K562 (cell line): ENCODE measurements at regions not wholly inside any gene's neighbourhood (a gene's known extent, or its start where the extent isn't known, plus 50 kb on each side); places are given as distances from the start of the nearest gene placed in this dataset.

Source experiments
- ATAC-seq: fragments of 200-7000 bp; cut with Tn5 transposase; 3 replicates; pipeline ENCODE4 v1.9.1; 2020; ENCODE audit warnings: moderate library complexity
- BruUV-seq: library from RNA; stranded (reverse); fragments of 400-500 nt; replicated peaks from 2 replicates; lab custom pipeline; 2021; lab: Mats Ljungman, UMichigan
- CTCF ChIA-PET: fragments of 300-600 bp; formaldehyde crosslinking; extraction: SDS; loops from one replicate; lab custom pipeline; 2021; ENCODE audit warnings: low intra/inter-chr PET ratio; lab: Yijun Ruan, JAX
- POLR2A ChIA-PET: fragments of 300-600, 350-650 bp; sonication (Branson Sonifier 250); formaldehyde crosslinking; extraction: SDS; loops from one replicate; lab custom pipeline; 2021; ENCODE audit warnings: antibody characterized with exemption, inconsistent platforms; lab: Yijun Ruan, JAX
- DNase-seq, 4 experiments: peaks; one replicate each; pipeline versions ENCODE4 v3.0.0 to v3.0.0-alpha.2; 2011 to 2018; ENCODE audit warnings: low spot score in 3 of 4, mixed read lengths in 3 of 4; ENCODE audit errors: extremely low read depth in 1 of 4
- FAIRE-seq: peaks from 2 replicates; lab custom pipeline; 2011; peaks lifted over from hg19 to GRCh38; lab: Jason Lieb, UNC
- H2AFZ ChIP-seq: 2 replicates; pipeline ENCODE4 v1.6.0; 2011; ENCODE audit warnings: low read depth, low read length, control low read depth, inconsistent platforms
- H3K27ac ChIP-seq: fragments of 200-600 bp; 3 replicates; pipeline ENCODE4 v1.8.0; 2011; ENCODE audit warnings: low read depth, mild to moderate bottlenecking, control low read depth, inconsistent platforms, low read length, moderate library complexity, mixed read lengths; ENCODE audit errors: extremely low read depth
- H3K27me3 ChIP-seq, 2 experiments: fragments of 300-600 bp in 1 of 2; 2 replicates in 1 of 2; 3 replicates in 1 of 2; pipeline versions ENCODE4 v1.6.0 to v1.8.0; 2011; ENCODE audit warnings: inconsistent platforms in 2 of 2, low read length in 2 of 2, mild to moderate bottlenecking in 1 of 2, mixed read lengths in 1 of 2, moderate library complexity in 1 of 2; ENCODE audit not compliant: control insufficient read depth in 2 of 2, insufficient read depth in 2 of 2
- H3K36me3 ChIP-seq: fragments of 300-600 bp; 3 replicates; pipeline ENCODE4 v1.8.0; 2011; ENCODE audit warnings: mild to moderate bottlenecking, low read length, inconsistent platforms; ENCODE audit not compliant: control insufficient read depth, insufficient read depth
- H3K4me1 ChIP-seq, 2 experiments: fragments of 200-600 bp in 1 of 2; replicated peaks in 1 of 2; 2 replicates in 1 of 2; 3 replicates in 1 of 2; pipeline versions ENCODE4 v1.5.1 to v1.8.0; 2011; ENCODE audit warnings: inconsistent platforms in 2 of 2, low read length in 2 of 2, mild to moderate bottlenecking in 1 of 2, mixed read lengths in 1 of 2, moderate library complexity in 1 of 2; ENCODE audit not compliant: control insufficient read depth in 2 of 2, insufficient read depth in 2 of 2
- H3K4me2 ChIP-seq: 2 replicates; pipeline ENCODE4 v1.6.1; 2011; ENCODE audit warnings: low read length, control low read depth, inconsistent platforms, mixed read lengths; ENCODE audit not compliant: insufficient read depth
- H3K4me3 ChIP-seq: fragments of 200-600 bp; sonication (generic), shearing (Covaris generic); 2 replicates; pipeline ENCODE4 v1.5.1; 2016; ENCODE audit warnings: control low read depth, inconsistent platforms
- H3K79me2 ChIP-seq: fragments of 200-600 bp; 3 replicates; pipeline ENCODE4 v1.8.0; 2011; ENCODE audit warnings: low read length, inconsistent platforms; ENCODE audit not compliant: control insufficient read depth, insufficient read depth
- H3K9ac ChIP-seq, 2 experiments: 2 replicates each; pipeline versions ENCODE4 v1.6.0 to v1.6.1; 2011; ENCODE audit warnings: low read depth in 2 of 2, low read length in 2 of 2, control low read depth in 1 of 2, inconsistent platforms in 1 of 2, mild to moderate bottlenecking in 1 of 2, mixed read lengths in 1 of 2; ENCODE audit not compliant: insufficient read depth in 1 of 2
- H3K9me1 ChIP-seq: one replicate; pipeline ENCODE4 v1.6.0; 2011; ENCODE audit warnings: inconsistent platforms, mild to moderate bottlenecking, low read length, moderate library complexity; ENCODE audit not compliant: control insufficient read depth, insufficient read depth
- H3K9me3 ChIP-seq: replicated peaks from 2 replicates; pipeline ENCODE4 v1.5.1; 2011; ENCODE audit warnings: low read depth, low read length, inconsistent platforms; ENCODE audit not compliant: control insufficient read depth, insufficient read depth
- H4K20me1 ChIP-seq: replicated peaks from 2 replicates; pipeline ENCODE4 v1.6.1; 2011; ENCODE audit warnings: low read length, inconsistent platforms, mixed read lengths; ENCODE audit not compliant: control insufficient read depth, insufficient read depth
- ADNP ChIP-seq: fragments of 200-800 bp; sonication (Bioruptor generic); IDR thresholded peaks from 2 replicates; pipeline ENCODE4 v1.6.1; 2016; ENCODE audit warnings: missing genetic modification characterization, missing compliant biosample characterization
- ARID1B ChIP-seq: fragments of 450-650 bp; IDR thresholded peaks from 2 replicates; pipeline ENCODE4 v1.6.1; 2016; ENCODE audit warnings: antibody characterized with exemption, mild to moderate bottlenecking, inconsistent platforms
- E2F4 ChIP-seq: sonication (generic); formaldehyde crosslinking; IDR thresholded peaks from 2 replicates; pipeline ENCODE4 v1.8.0; 2022; ENCODE audit warnings: mild to moderate bottlenecking, low read depth, missing genetic modification reagents
- E2F6 ChIP-seq, 2 experiments: IDR thresholded peaks; 2 replicates each; pipeline ENCODE4 v1.6.1; 2011; ENCODE audit warnings: borderline replicate concordance in 1 of 2, control low read depth in 1 of 2, low read depth in 1 of 2, low read length in 1 of 2, mild to moderate bottlenecking in 1 of 2, mixed read lengths in 1 of 2, moderate library complexity in 1 of 2; ENCODE audit not compliant: insufficient read depth in 1 of 2, insufficient read length in 1 of 2, poor library complexity in 1 of 2, severe bottlenecking in 1 of 2; ENCODE audit errors: extremely low read depth in 1 of 2
- ELF1 ChIP-seq: fragments of 200-800 bp; sonication (Bioruptor generic); IDR thresholded peaks from 2 replicates; pipeline ENCODE4 v1.6.1; 2016; ENCODE audit warnings: missing genetic modification characterization, missing compliant biosample characterization
- HIVEP1 ChIP-seq: fragments of 250-450 bp; sonication (Bioruptor Pico); IDR thresholded peaks from 2 replicates; pipeline ENCODE4 v1.4.0; 2020; ENCODE audit warnings: mild to moderate bottlenecking
- PKNOX1 ChIP-seq: fragments of 450-650 bp; IDR thresholded peaks from 2 replicates; pipeline ENCODE4 v1.6.1; 2016
- POLR3G ChIP-seq: IDR thresholded peaks from 2 replicates; pipeline ENCODE4 v1.6.1; 2011; ENCODE audit not compliant: insufficient read length, insufficient replicate concordance; ENCODE audit errors: extremely low read depth
- RERE ChIP-seq: sonication (generic); formaldehyde crosslinking; IDR thresholded peaks from 2 replicates; pipeline ENCODE4 v1.8.0; 2023; ENCODE audit warnings: missing genetic modification reagents, mild to moderate bottlenecking, borderline replicate concordance
- ZNF174 ChIP-seq: fragments of 250-450 bp; sonication (Bioruptor Pico); IDR thresholded peaks from 2 replicates; pipeline ENCODE4 v1.4.0; 2020; ENCODE audit warnings: mild to moderate bottlenecking
- ZNF507 ChIP-seq: conservative IDR thresholded peaks from 2 replicates; pipeline ENCODE4 v1.6.1; 2017; ENCODE audit warnings: missing genetic modification characterization, missing compliant biosample characterization
- ZNF764 ChIP-seq: fragments of 250-450 bp; sonication (Bioruptor Pico); IDR thresholded peaks from 2 replicates; pipeline ENCODE4 v1.4.0; 2020; ENCODE audit warnings: low read depth, mild to moderate bottlenecking, moderate library complexity
- ZZZ3 ChIP-seq: fragments of 450-650 bp; IDR thresholded peaks from 2 replicates; pipeline ENCODE4 v1.6.1; 2016; ENCODE audit warnings: antibody characterized with exemption, mild to moderate bottlenecking, moderate library complexity
- WGBS: fragments of 100-300 bp; shearing (Covaris generic); methylation state at CpG from one replicate; pipeline ENCODE4 v1.1.6; 2016; ENCODE audit warnings: low coverage, mixed read lengths; ENCODE audit not compliant: insufficient coverage; ENCODE audit errors: missing lambda C conversion rate; 5-methylcytosine and 5-hydroxymethylcytosine counted together
- in situ Hi-C: fragments of 300-500 bp; cut with MboI; formaldehyde crosslinking; loops from 4 replicates; pipeline ENCODE4 v1.15.0; 2018; ENCODE audit warnings: inconsistent platforms, mixed read lengths
- intact Hi-C: fragments of 100-400 bp; cut with micrococcal nuclease; formaldehyde crosslinking; loops from 2 replicates; pipeline ENCODE4 v1.14.2; 2022

DNA sequence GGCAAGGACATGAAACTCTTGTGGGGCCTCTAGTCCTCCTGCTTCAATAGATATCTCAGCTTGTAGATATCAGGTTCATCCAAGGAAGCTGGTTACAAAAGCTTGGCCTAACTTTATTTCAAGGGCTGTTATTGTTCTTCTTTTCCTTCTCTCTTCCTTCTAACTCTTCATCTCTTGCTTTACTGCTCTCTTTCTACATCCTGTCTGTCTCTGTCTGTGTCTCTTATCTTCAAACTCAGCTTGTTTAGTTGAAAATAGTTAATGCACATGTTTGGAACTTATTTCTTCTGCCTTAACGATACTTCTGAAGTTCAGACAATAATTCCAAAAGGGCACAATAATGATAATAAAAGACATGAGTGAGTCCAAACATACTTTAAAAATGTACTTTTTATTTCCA lies 393.9 kb downstream of the NXPH1 start:
- DNase-seq: peak in 2 of 4 experiments; percentile 5 to 35
- no peaks in the 10 kb centered on the region for H4K20me1 ChIP-seq
- FAIRE-seq: peak; percentile 6
- H3K79me2 ChIP-seq: no peaks in the 10 kb centered on the region
- intact Hi-C loops (loop anchor here (1.0 kb wide), 1 partner anchor 41 kb away; no protein-coding TSS in a partner anchor), in situ Hi-C loops (loop anchor here (5.0 kb wide), 1 partner anchor 45 kb away; no protein-coding TSS in a partner anchor)
- ATAC-seq: peak; percentile 81
- H3K4me3 ChIP-seq: no peak overlapping the region
- H2AFZ ChIP-seq: peak overlapping the region; percentile 37
- no TSS peak for BruUV-seq
- 0% methylated on average over 1 of the region's 1 CpG for WGBS
- H3K4me2 ChIP-seq: no peak overlapping the region
- no peaks in the 10 kb centered on the region for H3K9me1 ChIP-seq
- H3K27me3 ChIP-seq: no peaks in the 10 kb centered on the region
- H3K9me3 ChIP-seq: no peaks in the 10 kb centered on the region
- peak overlapping the region in 1 of 2 experiments; percentile 4; a peak in 1 of 4 replicates for H3K9ac ChIP-seq
- H3K36me3 ChIP-seq: no peaks in the 10 kb centered on the region
- POLR2A ChIA-PET: interaction anchor here (1.0 to 1.8 kb wide), 3 partner anchors 41 to 44 kb away, joined by 5 to 8 read pairs (median 5); no protein-coding TSS in a partner anchor
- CTCF ChIA-PET: no interaction called here
- H3K27ac ChIP-seq: peak overlapping the region; percentile 53; the same call in 2 of the 3 replicates
- H3K4me1 ChIP-seq: no peaks in the 10 kb centered on the region; a peak in 1 of 5 replicates
- TF ChIP-seq ARID1B (peak; percentile 78), E2F4 (CRISPR knock-in tag) (no peak), ZNF174 (CRISPR knock-in tag) (no peak), ADNP (tag) (no peak), ZNF507 (tag) (no peak), ZNF764 (CRISPR knock-in tag) (no peak), PKNOX1 (0 out of 2 replicates have a peak, but pooled peaks have one; percentile 7), POLR3G (no peak), ELF1 (tag) (no peak), E2F6 (IDR thresholded peaks at IDR 0.05; ENCODE audit: borderline replicate concordance in 1 of 2, extremely low read depth in 1 of 2, insufficient read depth in 1 of 2, insufficient read length in 1 of 2, low read depth in 1 of 2, low read length in 1 of 2, poor library complexity in 1 of 2, severe bottlenecking in 1 of 2) (no peak), ZZZ3 (no peak), HIVEP1 (CRISPR knock-in tag) (no peak), RERE (CRISPR knock-in tag) (no peak)
